Cardiac muscle cell (in vitro differentiated cells and primary cell): ENCODE measurements at regions not wholly inside any gene's neighbourhood (a gene's known extent, or its start where the extent isn't known, plus 50 kb on each side); places are given as distances from the start of the nearest gene placed in this dataset.

Experiments used
- DNase-seq, 2 donors: peaks; one replicate each; pipeline versions ENCODE4 v3.0.0 to v3.0.0-alpha.2; 2010 to 2017; ENCODE audit warnings: low read depth in 1 of 2, low spot score in 1 of 2
- H3K27ac ChIP-seq: fragments of 200-600 bp; sonication (generic); 2 replicates; pipeline ENCODE4 v1.5.1; 2016
- H3K27me3 ChIP-seq: fragments of 200-600 bp; sonication (generic); 2 replicates; pipeline ENCODE4 v1.6.0; 2016; ENCODE audit warnings: control low read depth
- H3K36me3 ChIP-seq: fragments of 200-600 bp; sonication (generic); 2 replicates; pipeline ENCODE4 v1.5.1; 2016; ENCODE audit warnings: control low read depth
- H3K4me1 ChIP-seq: fragments of 200-600 bp; sonication (generic); 2 replicates; pipeline ENCODE4 v1.8.1; 2017; ENCODE audit warnings: low read depth, mild to moderate bottlenecking, mixed run types
- H3K4me3 ChIP-seq: fragments of 200-600 bp; sonication (generic); 2 replicates; pipeline ENCODE4 v1.5.1; 2016; ENCODE audit warnings: mild to moderate bottlenecking
- H3K9me3 ChIP-seq: fragments of 200-600 bp; sonication (generic); 2 replicates; pipeline ENCODE4 v1.5.1; 2017; ENCODE audit warnings: low read depth, mild to moderate bottlenecking, control low read depth
- CTCF ChIP-seq: IDR thresholded peaks from 2 replicates; pipeline ENCODE4 v1.5.1; 2012; ENCODE audit warnings: low read depth, mild to moderate bottlenecking, low read length

- no peak for TF ChIP-seq CTCF
- H3K4me3 ChIP-seq, result no peak overlapping the region
- no peak overlapping the region for H3K27ac ChIP-seq
- no peaks in the 10 kb centered on the region for H3K36me3 ChIP-seq
- no peaks in the 10 kb centered on the region for H3K9me3 ChIP-seq
- peaks cover 14% of the 10 kb centered on the region for H3K4me1 ChIP-seq
- H3K27me3 ChIP-seq, result no peaks in the 10 kb centered on the region
- DNase-seq, result no peak
Measured at GRCh38 chr6:4270001-4270400, 134.6 kb upstream of the ECI2 start.

DNA sequence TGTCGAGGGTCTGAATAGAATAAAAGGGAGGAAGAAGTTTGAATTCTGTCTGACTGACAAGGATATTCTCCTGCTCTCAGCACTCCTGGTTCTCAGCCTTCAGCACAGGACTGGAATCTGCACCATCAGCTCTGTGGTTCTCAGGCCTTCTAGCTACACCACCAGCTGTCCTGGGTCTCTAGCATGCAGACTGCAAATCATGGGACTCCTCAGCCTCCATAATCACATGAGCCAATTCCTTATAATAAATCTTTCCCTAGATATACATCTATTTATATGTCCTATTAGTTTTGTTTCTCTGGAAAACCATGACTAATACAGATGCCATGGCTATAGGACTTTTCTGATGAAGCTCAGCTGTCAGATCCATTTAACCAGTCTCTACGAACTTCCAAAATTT, 132.8 kb upstream of the ECI2 start:
- H3K9me3 ChIP-seq, result no peaks in the 10 kb centered on the region
- H3K27ac ChIP-seq, result no peak overlapping the region
- H3K4me1 ChIP-seq, result no peaks in the 10 kb centered on the region
- no peak overlapping the region for H3K4me3 ChIP-seq
- no peak for DNase-seq
- H3K36me3 ChIP-seq, result no peaks in the 10 kb centered on the region
- no peak for TF ChIP-seq CTCF
- no peaks in the 10 kb centered on the region for H3K27me3 ChIP-seq

- no peaks in the 10 kb centered on the region for H3K36me3 ChIP-seq
- H3K4me1 ChIP-seq, result peaks cover 4% of the 10 kb centered on the region
- no peaks in the 10 kb centered on the region for H3K27me3 ChIP-seq
- no peaks in the 10 kb centered on the region for H3K9me3 ChIP-seq
- H3K27ac ChIP-seq, result no peak overlapping the region
- no peak for DNase-seq
- H3K4me3 ChIP-seq, result no peak overlapping the region
- no peak for TF ChIP-seq CTCF
Measured at GRCh38 chr6:4265740-4266139, 130.4 kb upstream of the ECI2 start.

GRCh38 chr6:4264601-4265000, 129.2 kb upstream of the ECI2 start:
- Histone ChIP-seq H3K36me3 (no peaks in the 10 kb centered on the region), H3K27me3 (no peaks in the 10 kb centered on the region), H3K27ac (no peak overlapping the region), H3K9me3 (no peaks in the 10 kb centered on the region), H3K4me3 (no peak overlapping the region), H3K4me1 (peaks cover 4% of the 10 kb centered on the region)
- DNase-seq, result no peak
- no peak for TF ChIP-seq CTCF

GRCh38 chr6:4264081-4264480, 128.7 kb upstream of the ECI2 start:
- DNase-seq, result no peak
- Histone ChIP-seq H3K27me3 (no peaks in the 10 kb centered on the region), H3K4me1 (peaks cover 4% of the 10 kb centered on the region), H3K27ac (no peak overlapping the region), H3K9me3 (no peaks in the 10 kb centered on the region), H3K36me3 (no peaks in the 10 kb centered on the region), H3K4me3 (no peak overlapping the region)
- TF ChIP-seq CTCF, result no peak

GRCh38 chr6:4262526-4262925, 127.2 kb upstream of the ECI2 start:
- Histone ChIP-seq H3K4me1 (peaks cover 4% of the 10 kb centered on the region), H3K27me3 (no peaks in the 10 kb centered on the region), H3K4me3 (no peak overlapping the region), H3K9me3 (no peaks in the 10 kb centered on the region), H3K36me3 (no peaks in the 10 kb centered on the region), H3K27ac (no peak overlapping the region)
- no peak for DNase-seq
- TF ChIP-seq CTCF, result no peak
